ENCODE measurements at regions not wholly inside any gene's neighbourhood (a gene's known extent, or its start where the extent isn't known, plus 50 kb on each side); places are given as distances from the start of the nearest gene placed in this dataset.

GRCh38 chr1:87717157-87717670 is 388.5 kb downstream of the LMO4 start:
- no peak for DNase-seq
- no peak overlapping the region for H3K4me2 ChIP-seq (ENCODE audit: low read length, poor library complexity, severe bottlenecking)
- no peaks in the 10 kb centered on the region for H3K36me3 ChIP-seq (ENCODE audit: control insufficient read depth in 1 of 2, insufficient read depth in 2 of 2, low read depth in 1 of 2, low read length in 2 of 2)
- no peak overlapping the region for H2AFZ ChIP-seq (ENCODE audit: low read depth, low read length)
- H3K9ac ChIP-seq (ENCODE audit: low read length): no peak overlapping the region
- H3K27me3 ChIP-seq (ENCODE audit: control insufficient read depth in 1 of 2, insufficient read depth in 1 of 2, low read length in 2 of 2): no peaks in the 10 kb centered on the region
- H3K27ac ChIP-seq (ENCODE audit: low read length, poor library complexity, severe bottlenecking): no peak overlapping the region
- no peak overlapping the region for H3K23ac ChIP-seq (ENCODE audit: low read length in 2 of 2)
- no peaks in the 10 kb centered on the region for H3K4me1 ChIP-seq (ENCODE audit: control insufficient read depth, insufficient read depth, low read depth, low read length)
- no peak overlapping the region for H2BK5ac ChIP-seq (ENCODE audit: low read depth, low read length, poor library complexity, severe bottlenecking)
- H2BK15ac ChIP-seq (ENCODE audit: low read depth, poor library complexity, severe bottlenecking): no peak overlapping the region
- no peak overlapping the region for H4K91ac ChIP-seq (ENCODE audit: low read length)
- H2BK12ac ChIP-seq (ENCODE audit: low read length in 2 of 2): no peak overlapping the region
- H4K8ac ChIP-seq (ENCODE audit: low read length): no peak overlapping the region
- no CpG with 5 or more reads among the region's 2 CpGs for WGBS
- H3K14ac ChIP-seq (ENCODE audit: low read length in 2 of 2): no peak overlapping the region
- H2BK120ac ChIP-seq (ENCODE audit: low read depth, low read length): no peak overlapping the region
- no peak overlapping the region for H3K4ac ChIP-seq (ENCODE audit: low read depth in 1 of 2, low read length in 2 of 2)
- no peaks in the 10 kb centered on the region for H3K9me3 ChIP-seq (ENCODE audit: control insufficient read depth, low read length)
- no peak overlapping the region for H2AK5ac ChIP-seq (ENCODE audit: low read length, severe bottlenecking)
- no peak overlapping the region for H3K18ac ChIP-seq (ENCODE audit: low read depth in 1 of 2, low read length in 2 of 2)
- H3K79me1 ChIP-seq (replicated peaks; ENCODE audit: low read length, poor library complexity, severe bottlenecking): no peaks in the 10 kb centered on the region
- H3K4me3 ChIP-seq (ENCODE audit: insufficient read depth in 1 of 2, low read depth in 1 of 2, low read length in 2 of 2): no peak overlapping the region

GRCh38 chr1:87718241-87718950 is 389.7 kb downstream of the LMO4 start:
- no peak overlapping the region for H3K14ac ChIP-seq (ENCODE audit: low read length in 2 of 2)

GRCh38 chr1:87719658-87720057 is 391.0 kb downstream of the LMO4 start:
- H3K4me1 ChIP-seq (ENCODE audit: control insufficient read depth, insufficient read depth, low read depth, low read length): no peaks in the 10 kb centered on the region
- H3K79me1 ChIP-seq (replicated peaks; ENCODE audit: low read length, poor library complexity, severe bottlenecking): no peaks in the 10 kb centered on the region
- H2AFZ ChIP-seq (ENCODE audit: low read depth, low read length): no peak overlapping the region
- 77% methylated on average over 1 of the region's 3 CpGs for WGBS
- no peak overlapping the region for H4K91ac ChIP-seq (ENCODE audit: low read length)
- no peak overlapping the region for H4K8ac ChIP-seq (ENCODE audit: low read length)
- no peak overlapping the region for H2BK5ac ChIP-seq (ENCODE audit: low read depth, low read length, poor library complexity, severe bottlenecking)
- H2BK15ac ChIP-seq (ENCODE audit: low read depth, poor library complexity, severe bottlenecking): no peak overlapping the region
- H3K27me3 ChIP-seq (ENCODE audit: control insufficient read depth in 1 of 2, insufficient read depth in 1 of 2, low read length in 2 of 2): no peaks in the 10 kb centered on the region
- no peak overlapping the region for H2AK5ac ChIP-seq (ENCODE audit: low read length, severe bottlenecking)
- H3K4me2 ChIP-seq (ENCODE audit: low read length, poor library complexity, severe bottlenecking): no peak overlapping the region
- no peak overlapping the region for H3K9ac ChIP-seq (ENCODE audit: low read length)
- no peak overlapping the region for H2BK12ac ChIP-seq (ENCODE audit: low read length in 2 of 2)
- no peak overlapping the region for H3K4ac ChIP-seq (ENCODE audit: low read depth in 1 of 2, low read length in 2 of 2)
- H3K14ac ChIP-seq (ENCODE audit: low read length in 2 of 2): no peak overlapping the region
- H3K18ac ChIP-seq (ENCODE audit: low read depth in 1 of 2, low read length in 2 of 2): no peak overlapping the region
- no peaks in the 10 kb centered on the region for H3K9me3 ChIP-seq (ENCODE audit: control insufficient read depth, low read length)
- no peak overlapping the region for H3K23ac ChIP-seq (ENCODE audit: low read length in 2 of 2)
- no peak overlapping the region for H2BK120ac ChIP-seq (ENCODE audit: low read depth, low read length)
- no peak overlapping the region for H3K4me3 ChIP-seq (ENCODE audit: insufficient read depth in 1 of 2, low read depth in 1 of 2, low read length in 2 of 2)
- DNase-seq: no peak
- no peaks in the 10 kb centered on the region for H3K36me3 ChIP-seq (ENCODE audit: control insufficient read depth in 1 of 2, insufficient read depth in 2 of 2, low read depth in 1 of 2, low read length in 2 of 2)
- no peak overlapping the region for H3K27ac ChIP-seq (ENCODE audit: low read length, poor library complexity, severe bottlenecking)

More at GRCh38 chr1:87718241-87718950, 389.7 kb downstream of the LMO4 start:
- H3K4me2 ChIP-seq (ENCODE audit: low read length, poor library complexity, severe bottlenecking): no peak overlapping the region
- H3K4me3 ChIP-seq (ENCODE audit: insufficient read depth in 1 of 2, low read depth in 1 of 2, low read length in 2 of 2): no peak overlapping the region
- no peaks in the 10 kb centered on the region for H3K36me3 ChIP-seq (ENCODE audit: control insufficient read depth in 1 of 2, insufficient read depth in 2 of 2, low read depth in 1 of 2, low read length in 2 of 2)
- no peak overlapping the region for H2BK5ac ChIP-seq (ENCODE audit: low read depth, low read length, poor library complexity, severe bottlenecking)
- no peaks in the 10 kb centered on the region for H3K27me3 ChIP-seq (ENCODE audit: control insufficient read depth in 1 of 2, insufficient read depth in 1 of 2, low read length in 2 of 2)
- no peak overlapping the region for H3K23ac ChIP-seq (ENCODE audit: low read length in 2 of 2)
- H2BK120ac ChIP-seq (ENCODE audit: low read depth, low read length): no peak overlapping the region
- H3K27ac ChIP-seq (ENCODE audit: low read length, poor library complexity, severe bottlenecking): no peak overlapping the region
- no peak overlapping the region for H3K4ac ChIP-seq (ENCODE audit: low read depth in 1 of 2, low read length in 2 of 2)
- no peak overlapping the region for H3K18ac ChIP-seq (ENCODE audit: low read depth in 1 of 2, low read length in 2 of 2)
- H2BK15ac ChIP-seq (ENCODE audit: low read depth, poor library complexity, severe bottlenecking): no peak overlapping the region
- no peak for DNase-seq
- no peak overlapping the region for H4K91ac ChIP-seq (ENCODE audit: low read length)
- no peak overlapping the region for H2BK12ac ChIP-seq (ENCODE audit: low read length in 2 of 2)
- no peak overlapping the region for H4K8ac ChIP-seq (ENCODE audit: low read length)
- no peaks in the 10 kb centered on the region for H3K9me3 ChIP-seq (ENCODE audit: control insufficient read depth, low read length)
- H2AFZ ChIP-seq (ENCODE audit: low read depth, low read length): no peak overlapping the region
- H2AK5ac ChIP-seq (ENCODE audit: low read length, severe bottlenecking): no peak overlapping the region
- H3K79me1 ChIP-seq (replicated peaks; ENCODE audit: low read length, poor library complexity, severe bottlenecking): no peaks in the 10 kb centered on the region
- WGBS: no CpG with 5 or more reads among the region's 1 CpG
- no peak overlapping the region for H3K9ac ChIP-seq (ENCODE audit: low read length)
- H3K4me1 ChIP-seq (ENCODE audit: control insufficient read depth, insufficient read depth, low read depth, low read length): no peaks in the 10 kb centered on the region

GRCh38 chr1:87720561-87720960 is 391.9 kb downstream of the LMO4 start:
- Histone ChIP-seq H3K14ac (ENCODE audit: low read length in 2 of 2) (no peak overlapping the region), H2BK120ac (ENCODE audit: low read depth, low read length) (no peak overlapping the region), H3K23ac (ENCODE audit: low read length in 2 of 2) (no peak overlapping the region), H3K4ac (ENCODE audit: low read depth in 1 of 2, low read length in 2 of 2) (no peak overlapping the region), H2BK12ac (ENCODE audit: low read length in 2 of 2) (no peak overlapping the region), H3K4me2 (ENCODE audit: low read length, poor library complexity, severe bottlenecking) (no peak overlapping the region), H3K9ac (ENCODE audit: low read length) (no peak overlapping the region), H2AK5ac (ENCODE audit: low read length, severe bottlenecking) (no peak overlapping the region), H4K8ac (ENCODE audit: low read length) (no peak overlapping the region), H2BK5ac (ENCODE audit: low read depth, low read length, poor library complexity, severe bottlenecking) (no peak overlapping the region), H2AFZ (ENCODE audit: low read depth, low read length) (no peak overlapping the region), H2BK15ac (ENCODE audit: low read depth, poor library complexity, severe bottlenecking) (no peak overlapping the region), H3K9me3 (ENCODE audit: control insufficient read depth, low read length) (no peaks in the 10 kb centered on the region), H3K27me3 (ENCODE audit: control insufficient read depth in 1 of 2, insufficient read depth in 1 of 2, low read length in 2 of 2) (no peaks in the 10 kb centered on the region), H3K79me1 (replicated peaks; ENCODE audit: low read length, poor library complexity, severe bottlenecking) (no peaks in the 10 kb centered on the region), H4K91ac (ENCODE audit: low read length) (no peak overlapping the region), H3K36me3 (ENCODE audit: control insufficient read depth in 1 of 2, insufficient read depth in 2 of 2, low read depth in 1 of 2, low read length in 2 of 2) (no peaks in the 10 kb centered on the region), H3K4me3 (ENCODE audit: insufficient read depth in 1 of 2, low read depth in 1 of 2, low read length in 2 of 2) (no peak overlapping the region), H3K4me1 (ENCODE audit: control insufficient read depth, insufficient read depth, low read depth, low read length) (no peaks in the 10 kb centered on the region), H3K27ac (ENCODE audit: low read length, poor library complexity, severe bottlenecking) (no peak overlapping the region), H3K18ac (ENCODE audit: low read depth in 1 of 2, low read length in 2 of 2) (no peak overlapping the region)
- no peak for DNase-seq
- WGBS: 74% methylated on average over 2 of the region's 2 CpGs
